AG09309 (cell line): ENCODE measurements at regions not wholly inside any gene's neighbourhood (a gene's known extent, or its start where the extent isn't known, plus 50 kb on each side); places are given as distances from the start of the nearest gene placed in this dataset.

Experiments used
- DNase-seq: peaks from one replicate; pipeline ENCODE4 v3.0.0-alpha.2; 2010; ENCODE audit warnings: low read depth
- H3K4me3 ChIP-seq: 2 replicates; pipeline ENCODE4 v1.5.1; 2011; ENCODE audit warnings: mild to moderate bottlenecking, low read depth, low read length, moderate library complexity; ENCODE audit not compliant: control insufficient read depth
- CTCF ChIP-seq: IDR thresholded peaks from 2 replicates; pipeline ENCODE4 v1.5.1; 2011; ENCODE audit warnings: mild to moderate bottlenecking, low read depth, low read length, inconsistent platforms; ENCODE audit not compliant: insufficient read depth, control insufficient read depth; ENCODE audit errors: missing control alignments

- no peak for DNase-seq
- no peak for TF ChIP-seq CTCF
- no peak overlapping the region for H3K4me3 ChIP-seq
These were observed 396.8 kb downstream of the GUCY1A2 start for GRCh38 chr11:106621484-106621883.
